SK-N-DZ (cell line): ENCODE measurements at regions not wholly inside any gene's neighbourhood (a gene's known extent, or its start where the extent isn't known, plus 50 kb on each side); places are given as distances from the start of the nearest gene placed in this dataset.

Experiments used
- DNase-seq: peaks from one replicate; pipeline ENCODE4 v3.0.0-alpha.2; 2015; ENCODE audit warnings: low spot score

DNA sequence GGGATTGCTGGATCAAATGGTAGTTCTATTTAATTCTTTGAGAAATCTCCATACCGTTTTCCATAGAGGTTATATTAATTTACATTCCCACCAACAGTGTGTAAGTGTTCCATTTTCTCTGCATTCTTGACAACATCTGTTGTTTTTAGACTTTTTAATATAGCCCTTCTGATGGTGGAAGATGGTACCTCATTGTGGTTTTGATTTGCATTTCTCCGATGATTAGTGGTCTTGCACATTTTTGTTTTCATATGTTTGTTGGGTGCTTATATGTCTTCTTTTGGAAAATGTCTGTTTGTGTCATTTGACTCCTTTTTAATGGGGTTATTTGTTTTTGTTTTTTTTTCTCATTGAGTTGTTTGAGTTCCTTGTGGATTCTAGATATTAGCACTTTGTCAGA lies 75.3 kb upstream of the PUDP start:
- no peak for DNase-seq

DNA sequence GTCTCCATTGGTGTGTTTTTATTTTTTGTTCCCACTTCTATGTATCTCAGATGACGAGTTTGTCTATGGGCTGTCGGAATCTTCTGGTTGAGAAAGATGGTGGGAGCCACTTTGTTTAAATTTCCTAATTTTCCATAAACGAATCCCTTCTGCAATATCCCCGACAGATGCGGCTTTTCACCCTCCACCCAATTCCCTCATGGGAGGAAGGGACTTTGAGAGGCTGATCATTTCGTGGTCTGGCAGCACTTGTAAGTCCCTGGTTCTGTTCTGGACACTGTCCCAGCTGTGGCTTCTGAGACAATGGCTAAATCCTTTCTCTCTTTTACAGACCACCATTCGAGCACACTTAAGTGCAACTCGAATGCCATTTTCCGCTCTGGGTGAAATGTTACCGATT lies 72.2 kb upstream of the PUDP start:
- no peak for DNase-seq

DNA sequence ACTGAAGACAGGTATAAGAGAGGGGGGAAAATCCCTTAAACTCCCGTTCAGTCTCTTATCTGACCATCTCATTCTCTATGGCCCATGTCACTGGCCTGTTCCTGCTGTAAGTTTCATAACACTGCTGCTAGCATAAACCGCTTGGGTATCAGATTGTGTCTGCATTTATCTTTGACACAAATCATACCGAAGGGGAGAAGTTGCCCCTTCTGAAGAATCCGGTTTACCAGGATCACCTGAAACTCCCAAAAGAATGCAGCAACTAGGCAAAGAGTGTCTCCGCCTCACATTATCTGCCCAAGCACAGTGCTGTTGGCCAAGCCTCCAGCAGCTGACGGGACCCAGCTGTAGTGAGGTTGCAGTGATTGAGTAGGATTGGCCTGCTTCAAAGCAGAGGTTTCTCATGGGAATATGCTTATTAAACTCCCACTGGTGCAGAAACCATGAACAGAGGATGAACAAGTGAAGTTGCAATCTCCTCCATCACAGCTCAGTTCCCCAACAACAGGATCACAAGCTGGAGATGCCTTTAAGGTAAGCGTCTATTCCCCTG lies 71.3 kb upstream of the PUDP start:
- DNase-seq = no peak

DNA sequence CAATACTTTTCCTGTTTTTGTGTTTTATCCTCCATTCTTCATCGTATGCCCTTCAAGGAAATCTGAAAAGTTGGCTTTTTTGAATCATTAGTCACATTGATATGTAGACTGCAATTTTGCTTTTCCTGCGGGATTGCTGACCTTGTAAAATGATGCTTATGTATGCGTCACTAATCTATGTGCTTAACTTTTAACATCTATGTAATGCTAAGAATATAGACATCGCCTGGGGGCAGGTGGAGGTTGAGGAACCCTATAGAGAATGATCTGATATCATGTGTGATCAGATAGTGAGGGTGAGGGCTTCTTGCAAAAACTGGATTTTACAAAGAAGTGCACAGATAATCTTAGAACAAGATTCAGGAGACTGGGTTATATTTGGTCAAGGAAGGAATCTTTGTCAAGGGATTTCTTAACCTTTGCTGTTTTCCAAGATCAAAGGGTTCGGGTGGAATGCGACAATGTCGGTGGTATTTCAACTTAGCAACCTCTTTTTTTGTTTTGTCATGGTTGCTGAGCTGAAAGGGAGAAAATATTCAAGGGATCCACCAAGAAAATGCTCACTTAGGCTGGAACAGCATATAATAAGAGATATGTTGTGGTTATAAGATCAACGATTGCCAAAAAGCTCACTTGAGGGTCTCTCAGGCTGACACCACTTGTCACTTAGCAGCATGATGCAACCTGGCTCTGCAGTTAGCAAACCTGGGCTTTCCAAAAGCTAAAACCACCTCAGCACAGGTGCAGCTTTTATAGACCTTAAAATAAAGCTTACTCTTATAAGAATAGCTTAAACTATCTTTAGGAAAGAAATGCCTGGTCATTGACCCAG lies 70.6 kb upstream of the PUDP start:
- no peak for DNase-seq

DNA sequence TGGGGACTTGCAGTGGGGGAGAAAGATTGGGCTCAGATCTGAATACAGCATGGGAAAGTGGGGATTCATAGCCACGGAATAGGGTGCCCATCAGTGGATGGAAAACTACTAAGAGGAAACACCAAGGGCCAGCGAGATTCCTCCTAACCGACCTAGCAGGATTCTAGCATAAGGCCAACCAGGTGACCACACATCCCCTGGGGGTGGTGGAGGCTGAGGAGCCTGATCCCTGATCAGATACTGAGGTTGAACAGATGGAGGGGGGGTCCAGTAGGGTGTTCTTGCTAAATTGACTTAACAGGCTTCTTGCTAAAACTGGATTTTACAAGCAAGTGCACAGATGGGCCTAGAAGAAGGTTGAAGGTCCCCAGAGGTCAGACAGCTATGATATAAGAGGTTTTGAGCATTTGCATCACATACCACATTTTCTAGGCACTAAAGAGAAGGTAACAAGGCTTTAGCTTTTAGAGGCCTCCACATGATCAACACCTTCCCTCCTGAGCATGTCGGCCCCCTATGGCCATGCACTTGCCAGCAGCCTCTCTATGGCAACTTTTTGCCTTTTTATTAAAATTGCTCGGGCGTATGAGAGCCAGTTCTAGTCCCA lies 69.1 kb upstream of the PUDP start:
- no peak for DNase-seq

DNA sequence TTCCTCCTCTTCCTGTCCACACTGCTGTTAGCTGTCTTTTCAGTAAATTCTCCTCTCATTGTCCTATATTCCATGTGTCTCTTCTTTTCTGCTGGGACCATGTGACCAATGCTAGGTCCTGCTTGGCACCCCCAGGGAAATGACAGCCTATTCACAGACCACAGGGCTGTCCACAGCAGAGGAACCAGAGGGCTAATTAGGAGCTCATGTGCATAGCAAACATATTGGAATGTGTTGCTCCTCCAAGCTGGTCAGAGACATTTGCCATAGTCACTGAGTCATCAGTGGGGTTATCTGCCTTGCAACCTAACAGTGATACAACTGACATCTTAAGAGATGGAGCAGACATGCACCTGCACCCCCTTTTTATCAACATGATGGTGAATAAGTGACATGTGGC lies 67.9 kb upstream of the PUDP start:
- no peak for DNase-seq

DNA sequence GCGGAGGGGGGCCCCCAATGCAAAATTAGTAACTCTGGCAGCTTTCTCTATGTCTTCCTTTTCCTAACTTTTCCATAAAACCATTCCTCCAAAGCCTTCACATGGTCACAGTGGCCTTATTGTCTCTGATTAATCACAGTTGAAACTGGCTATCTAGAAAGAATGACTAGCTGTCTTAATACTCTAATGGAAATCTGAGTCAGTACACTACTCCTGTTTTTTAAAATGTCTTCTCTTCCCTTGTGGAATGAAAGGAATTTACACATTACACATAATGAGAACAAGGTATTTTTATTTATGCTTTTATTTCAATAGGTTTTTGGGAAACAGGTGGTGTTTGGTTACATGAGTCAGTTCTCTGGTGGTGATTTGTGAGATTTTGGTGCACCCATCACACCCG lies 66.3 kb upstream of the PUDP start:
- DNase-seq = no peak

DNA sequence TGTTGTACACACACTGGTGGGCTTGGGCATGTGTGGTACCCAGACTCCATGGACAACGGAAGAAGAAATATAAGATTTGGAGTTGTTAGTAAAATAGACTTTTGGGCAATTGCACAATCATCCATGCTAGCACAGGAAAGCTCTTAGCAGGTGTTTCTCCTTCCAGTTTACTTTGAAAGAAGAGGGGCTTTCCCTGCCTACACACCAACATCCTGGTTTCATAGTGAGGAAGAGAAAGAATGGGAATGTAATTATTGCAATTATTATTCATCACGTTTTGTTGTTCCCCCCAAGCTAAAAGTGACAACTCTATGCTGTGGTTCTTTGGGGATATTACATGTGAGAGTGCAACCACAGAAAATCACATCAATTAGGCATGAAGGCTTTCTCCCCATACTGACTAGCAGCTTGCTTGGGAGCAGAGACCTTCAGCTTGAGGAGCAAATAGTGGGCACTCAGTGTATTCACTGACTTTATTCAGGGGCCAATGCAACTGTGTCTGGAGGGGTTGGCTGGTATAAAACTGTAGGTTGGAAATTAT lies 57.2 kb upstream of the PUDP start:
- DNase-seq = no peak

DNA sequence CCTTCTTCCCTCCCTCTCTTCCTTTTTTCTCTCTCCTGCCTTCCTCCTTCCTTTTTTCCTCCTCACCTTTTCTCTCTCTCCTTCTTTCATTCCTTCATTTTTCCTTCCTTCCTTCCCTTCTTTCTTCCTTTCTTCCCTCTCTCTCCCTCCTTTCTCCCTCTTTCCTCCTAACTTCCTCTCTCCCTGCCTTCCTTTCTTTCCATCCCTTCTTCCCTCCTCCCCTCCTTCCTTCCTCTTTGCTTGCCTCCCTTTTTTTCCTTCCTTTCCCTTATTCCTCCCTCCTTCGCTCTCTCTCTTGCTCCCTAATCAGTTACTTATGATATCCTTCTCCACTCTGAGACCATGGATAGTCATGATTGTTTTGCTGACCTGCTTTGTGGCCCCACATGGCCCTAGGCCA lies 56.7 kb upstream of the PUDP start:
- no peak for DNase-seq

DNA sequence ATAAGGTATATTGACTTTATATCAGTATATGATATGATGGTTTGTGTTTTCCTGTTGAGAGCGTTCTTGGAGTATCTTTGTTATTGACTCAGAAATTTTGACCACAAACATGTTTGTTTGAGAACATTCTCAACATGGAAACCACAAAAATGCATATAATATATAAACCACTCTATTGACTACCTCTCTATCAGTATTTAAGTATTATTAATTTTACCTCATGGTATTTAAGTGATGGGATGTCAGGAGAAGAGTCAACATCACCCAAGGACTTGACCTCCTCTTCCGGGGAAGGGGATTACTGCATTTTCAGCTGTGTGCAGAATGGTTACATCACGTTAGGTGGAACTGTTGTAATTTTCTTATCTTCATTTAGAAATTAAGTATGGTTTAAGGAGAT lies 54.3 kb upstream of the PUDP start:
- DNase-seq = no peak

DNA sequence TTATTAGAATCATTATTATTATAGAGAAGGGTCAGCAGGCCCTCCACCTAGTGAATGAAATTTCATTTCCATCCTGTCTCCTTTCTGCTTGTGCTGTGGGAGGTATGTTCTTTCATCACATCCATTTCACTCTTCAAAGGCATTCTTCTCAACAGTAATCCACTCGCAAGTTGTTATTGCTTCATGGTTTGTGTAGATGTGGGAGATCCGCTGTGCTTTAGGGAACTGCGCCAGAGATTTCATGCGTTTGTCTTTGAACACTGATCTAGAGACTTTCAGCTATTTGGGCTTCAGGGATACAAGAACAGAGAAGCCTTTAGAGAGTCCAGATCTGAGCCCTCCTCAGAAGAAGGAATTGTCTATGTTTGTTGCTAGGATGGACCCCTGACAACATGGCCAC lies 53.5 kb upstream of the PUDP start:
- no peak for DNase-seq

DNA sequence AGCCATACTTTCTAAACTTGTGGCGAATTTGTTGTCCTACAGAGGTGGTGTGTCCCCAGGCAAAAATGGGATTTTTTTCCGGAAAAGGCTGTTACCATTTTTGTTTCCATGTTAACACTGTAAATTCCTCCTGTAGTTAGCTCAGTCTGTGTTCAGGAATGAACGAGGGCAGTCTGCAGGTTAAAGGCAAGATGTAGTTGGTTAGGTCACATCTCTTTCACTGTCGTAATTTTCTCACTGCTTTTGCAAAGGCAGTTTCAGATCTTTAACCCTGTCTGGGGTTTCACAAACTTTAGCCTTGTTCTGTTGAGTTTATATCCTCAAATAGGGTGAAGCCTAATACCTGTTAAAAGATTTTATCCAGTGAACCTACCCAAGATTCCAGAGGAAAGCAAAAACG lies 50.5 kb upstream of the PUDP start:
- DNase-seq = no peak
